DOHH2 (cell line): ENCODE measurements at regions not wholly inside any gene's neighbourhood (a gene's known extent, or its start where the extent isn't known, plus 50 kb on each side); places are given as distances from the start of the nearest gene placed in this dataset.

ENCODE experiments used
- H3F3A ChIP-seq: fragments of 200-600 bp; sonication (generic), shearing (Covaris generic); 2 replicates; pipeline ENCODE4 v1.6.0; 2016; ENCODE audit warnings: antibody characterized with exemption, mild to moderate bottlenecking; ENCODE audit not compliant: control insufficient read depth, insufficient read depth
- H3K27ac ChIP-seq: fragments of 200-600 bp; sonication (generic); 2 replicates; pipeline ENCODE4 v1.5.1; 2014; ENCODE audit warnings: low read depth, mild to moderate bottlenecking, low read length, moderate library complexity
- H3K27me3 ChIP-seq: fragments of 200-600 bp; sonication (generic); 2 replicates; pipeline ENCODE4 v1.6.1; 2014; ENCODE audit warnings: mild to moderate bottlenecking, low read length, mixed read lengths; ENCODE audit not compliant: control insufficient read depth
- H3K36me3 ChIP-seq: fragments of 200-600 bp; sonication (generic); 2 replicates; pipeline ENCODE4 v1.6.1; 2014; ENCODE audit warnings: mild to moderate bottlenecking, low read length, moderate library complexity, mixed read lengths; ENCODE audit not compliant: control insufficient read depth
- H3K4me1 ChIP-seq: fragments of 200-600 bp; sonication (generic); 2 replicates; pipeline ENCODE4 v1.6.1; 2014; ENCODE audit warnings: mild to moderate bottlenecking, low read length, mixed read lengths; ENCODE audit not compliant: control insufficient read depth
- H3K4me2 ChIP-seq: fragments of 200-600 bp; sonication (generic); 2 replicates; pipeline ENCODE4 v1.6.0; 2014; ENCODE audit warnings: mild to moderate bottlenecking, low read length, moderate library complexity
- H3K4me3 ChIP-seq: fragments of 200-600 bp; sonication (generic); 2 replicates; pipeline ENCODE4 v1.5.1; 2014; ENCODE audit warnings: mild to moderate bottlenecking, low read length, mixed read lengths
- H3K79me2 ChIP-seq: fragments of 200-600 bp; sonication (generic); 2 replicates; pipeline ENCODE4 v1.6.1; 2014; ENCODE audit warnings: mild to moderate bottlenecking, low read length, mixed read lengths; ENCODE audit not compliant: control insufficient read depth
- H3K9me2 ChIP-seq: fragments of 200-600 bp; sonication (generic); replicated peaks from 2 replicates; pipeline ENCODE4 v1.6.1; 2014; ENCODE audit warnings: mild to moderate bottlenecking, low read length, mixed read lengths; ENCODE audit not compliant: control insufficient read depth
- H3K9me3 ChIP-seq: fragments of 200-600 bp; sonication (generic); 2 replicates; pipeline ENCODE4 v1.6.1; 2014; ENCODE audit warnings: antibody characterized with exemption, low read length, mixed read lengths; ENCODE audit not compliant: control insufficient read depth, insufficient read depth
- H4K20me1 ChIP-seq: fragments of 200-600 bp; sonication (generic); 2 replicates; pipeline ENCODE4 v1.6.0; 2014; ENCODE audit warnings: low read depth, mild to moderate bottlenecking, antibody characterized with exemption, low read length, moderate library complexity; ENCODE audit not compliant: control insufficient read depth, insufficient read depth
- CTCF ChIP-seq: fragments of 200-600 bp; sonication (generic); IDR thresholded peaks from one replicate; pipeline ENCODE4 v1.5.1; 2014; ENCODE audit warnings: antibody characterized with exemption, mild to moderate bottlenecking, low read depth, low read length; ENCODE audit not compliant: poor library complexity, severe bottlenecking
- EZH2phosphoT487 ChIP-seq: fragments of 200-600 bp; sonication (generic); IDR thresholded peaks from 2 replicates; pipeline ENCODE4 v1.6.1; 2017; ENCODE audit warnings: borderline replicate concordance, mild to moderate bottlenecking, antibody characterized with exemption, low read length, moderate library complexity, mixed read lengths

GRCh38 chr6:113540466-113540865 lies 316.7 kb upstream of the MARCKS start:
- no peaks in the 10 kb centered on the region for H3K27me3 ChIP-seq
- TF ChIP-seq CTCF (no peak), EZH2phosphoT487 (no peak)
- H3F3A ChIP-seq: no peaks in the 10 kb centered on the region
- no peak overlapping the region for H3K27ac ChIP-seq
- H3K9me2 ChIP-seq: no peaks in the 10 kb centered on the region
- no peak overlapping the region for H3K4me3 ChIP-seq
- no peaks in the 10 kb centered on the region for H3K36me3 ChIP-seq
- no peaks in the 10 kb centered on the region for H3K79me2 ChIP-seq
- H4K20me1 ChIP-seq: no peaks in the 10 kb centered on the region
- H3K4me2 ChIP-seq: no peak overlapping the region
- H3K4me1 ChIP-seq: no peaks in the 10 kb centered on the region
- no peaks in the 10 kb centered on the region for H3K9me3 ChIP-seq

GRCh38 chr6:113551168-113551567 lies 306.0 kb upstream of the MARCKS start:
- TF ChIP-seq CTCF (no peak), EZH2phosphoT487 (no peak)
- H3K9me3 ChIP-seq: 0 out of 2 replicates have a peak, but pooled peaks cover 3% of the 10 kb centered on the region

DNA sequence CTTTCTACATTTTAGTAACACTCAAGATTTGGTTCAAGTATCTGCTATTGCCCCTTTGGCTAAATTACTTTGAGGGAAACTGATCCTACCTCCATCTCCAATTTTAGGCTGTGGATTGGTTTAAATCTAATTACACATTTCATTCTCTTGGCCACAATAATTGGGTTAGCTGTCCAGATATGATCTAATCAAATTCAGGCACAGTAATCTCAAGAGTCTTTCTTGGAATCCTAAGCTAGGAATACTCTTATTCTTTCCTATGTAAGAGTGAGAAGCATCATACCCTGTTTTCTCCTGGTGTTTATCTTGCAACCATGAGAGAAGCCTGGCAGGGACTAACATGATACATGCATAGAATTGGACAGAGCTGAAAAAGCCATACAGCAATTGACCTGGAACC lies 300.4 kb upstream of the MARCKS start:
- no peaks in the 10 kb centered on the region for H3K9me3 ChIP-seq
- no peaks in the 10 kb centered on the region for H3K9me2 ChIP-seq
- TF ChIP-seq CTCF (no peak), EZH2phosphoT487 (no peak)
- no peaks in the 10 kb centered on the region for H3K27me3 ChIP-seq
- H4K20me1 ChIP-seq: no peaks in the 10 kb centered on the region
- no peak overlapping the region for H3K4me2 ChIP-seq
- H3K27ac ChIP-seq: no peak overlapping the region
- H3K36me3 ChIP-seq: no peaks in the 10 kb centered on the region
- H3K4me3 ChIP-seq: no peak overlapping the region
- no peaks in the 10 kb centered on the region for H3K79me2 ChIP-seq
- H3F3A ChIP-seq: no peaks in the 10 kb centered on the region
- no peaks in the 10 kb centered on the region for H3K4me1 ChIP-seq

More at GRCh38 chr6:113551168-113551567, 306.0 kb upstream of the MARCKS start:
- Histone ChIP-seq H3K4me2 (no peak overlapping the region), H3K4me1 (no peaks in the 10 kb centered on the region), H3K27me3 (no peaks in the 10 kb centered on the region), H3F3A (no peaks in the 10 kb centered on the region), H3K4me3 (no peak overlapping the region), H3K27ac (no peak overlapping the region), H3K36me3 (no peaks in the 10 kb centered on the region), H4K20me1 (no peaks in the 10 kb centered on the region), H3K79me2 (no peaks in the 10 kb centered on the region), H3K9me2 (no peaks in the 10 kb centered on the region)

DNA sequence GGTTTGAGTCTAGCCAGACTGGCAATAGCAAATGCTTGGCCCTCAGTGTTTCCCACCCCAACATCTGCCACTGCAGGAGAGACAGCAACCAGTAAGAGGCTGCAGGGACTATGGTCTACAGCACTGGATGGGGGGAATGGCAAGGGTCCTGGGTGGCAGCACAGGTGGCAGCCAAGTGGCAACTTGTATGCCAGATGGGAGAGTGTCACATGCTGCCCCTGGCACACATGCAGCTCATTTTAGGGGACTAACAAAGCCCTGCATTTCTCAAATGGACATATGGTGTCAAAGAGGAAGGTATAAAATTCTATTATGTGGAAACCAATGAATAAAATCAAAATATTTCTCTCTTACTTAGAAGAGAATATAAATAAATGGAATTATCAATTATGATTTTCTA lies 298.7 kb upstream of the MARCKS start:
- TF ChIP-seq CTCF (no peak), EZH2phosphoT487 (no peak)
- Histone ChIP-seq H3K9me2 (no peaks in the 10 kb centered on the region), H3K36me3 (no peaks in the 10 kb centered on the region), H4K20me1 (no peaks in the 10 kb centered on the region), H3K9me3 (no peaks in the 10 kb centered on the region), H3K27ac (no peak overlapping the region), H3K4me1 (no peaks in the 10 kb centered on the region), H3F3A (no peaks in the 10 kb centered on the region), H3K4me2 (no peak overlapping the region), H3K27me3 (no peaks in the 10 kb centered on the region), H3K4me3 (no peak overlapping the region), H3K79me2 (no peaks in the 10 kb centered on the region)
